ENCODE measurements at regions not wholly inside any gene's neighbourhood (a gene's known extent, or its start where the extent isn't known, plus 50 kb on each side); places are given as distances from the start of the nearest gene placed in this dataset.

DNA sequence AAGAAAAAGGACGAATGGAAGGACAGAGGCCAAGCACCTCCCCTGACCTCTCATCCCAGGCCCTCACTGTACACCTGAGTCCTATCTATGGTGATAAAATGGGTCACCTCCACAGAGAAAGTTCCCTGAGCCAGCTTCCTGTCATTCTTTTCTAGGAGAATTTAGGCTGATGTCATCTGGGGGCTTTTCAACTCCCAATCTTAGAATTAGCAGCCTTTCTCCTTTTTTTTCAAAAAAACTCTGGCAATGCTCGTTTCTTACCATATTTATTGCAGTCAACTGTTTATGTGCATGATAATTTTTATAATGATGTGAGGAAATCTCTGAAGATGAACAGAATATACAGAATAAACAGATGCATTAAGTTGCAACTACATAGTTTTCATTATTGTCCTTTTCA is 177.6 kb downstream of the SNAPC1 start:
- peaks cover 6% of the 10 kb centered on the region for H3K27me3 ChIP-seq (ENCODE audit: insufficient read depth, low read length, poor library complexity)
- no peaks in the 10 kb centered on the region for H3K4me1 ChIP-seq (ENCODE audit: insufficient read depth, low read length)
- no peaks in the 10 kb centered on the region for H3K36me3 ChIP-seq (ENCODE audit: insufficient read depth, low read length)
- no peak overlapping the region for H3K9ac ChIP-seq (ENCODE audit: low read depth, low read length)
- no peak overlapping the region for H3K4me2 ChIP-seq (ENCODE audit: insufficient read depth, low read length)
- H3K27ac ChIP-seq (ENCODE audit: low read length): no peak overlapping the region
- no peak overlapping the region for H3K4me3 ChIP-seq (ENCODE audit: low read depth in 1 of 2, low read length in 2 of 2)
- H2AFZ ChIP-seq (ENCODE audit: low read depth, low read length): no peak overlapping the region
- no peaks in the 10 kb centered on the region for H4K20me1 ChIP-seq (ENCODE audit: insufficient read depth, low read length)
- no peaks in the 10 kb centered on the region for H3K79me2 ChIP-seq (ENCODE audit: insufficient read depth, low read length)
- DNase-seq (no peak), ATAC-seq (ENCODE audit: insufficient read depth, low read depth) (no peak)
- no peak for TF ChIP-seq EZH2 (IDR thresholded peaks at IDR 0.05; ENCODE audit: borderline replicate concordance, low read depth, low read length, severe bottlenecking)
- TF ChIP-seq, protein P1, sequence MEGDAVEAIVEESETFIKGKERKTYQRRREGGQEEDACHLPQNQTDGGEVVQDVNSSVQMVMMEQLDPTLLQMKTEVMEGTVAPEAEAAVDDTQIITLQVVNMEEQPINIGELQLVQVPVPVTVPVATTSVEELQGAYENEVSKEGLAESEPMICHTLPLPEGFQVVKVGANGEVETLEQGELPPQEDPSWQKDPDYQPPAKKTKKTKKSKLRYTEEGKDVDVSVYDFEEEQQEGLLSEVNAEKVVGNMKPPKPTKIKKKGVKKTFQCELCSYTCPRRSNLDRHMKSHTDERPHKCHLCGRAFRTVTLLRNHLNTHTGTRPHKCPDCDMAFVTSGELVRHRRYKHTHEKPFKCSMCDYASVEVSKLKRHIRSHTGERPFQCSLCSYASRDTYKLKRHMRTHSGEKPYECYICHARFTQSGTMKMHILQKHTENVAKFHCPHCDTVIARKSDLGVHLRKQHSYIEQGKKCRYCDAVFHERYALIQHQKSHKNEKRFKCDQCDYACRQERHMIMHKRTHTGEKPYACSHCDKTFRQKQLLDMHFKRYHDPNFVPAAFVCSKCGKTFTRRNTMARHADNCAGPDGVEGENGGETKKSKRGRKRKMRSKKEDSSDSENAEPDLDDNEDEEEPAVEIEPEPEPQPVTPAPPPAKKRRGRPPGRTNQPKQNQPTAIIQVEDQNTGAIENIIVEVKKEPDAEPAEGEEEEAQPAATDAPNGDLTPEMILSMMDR (IDR thresholded peaks at IDR 0.05; ENCODE audit: borderline replicate concordance, extremely low read depth, low read length, poor library complexity, severe bottlenecking): no peak
- no peaks in the 10 kb centered on the region for H3K9me3 ChIP-seq (ENCODE audit: insufficient read depth, low read length, severe bottlenecking)

DNA sequence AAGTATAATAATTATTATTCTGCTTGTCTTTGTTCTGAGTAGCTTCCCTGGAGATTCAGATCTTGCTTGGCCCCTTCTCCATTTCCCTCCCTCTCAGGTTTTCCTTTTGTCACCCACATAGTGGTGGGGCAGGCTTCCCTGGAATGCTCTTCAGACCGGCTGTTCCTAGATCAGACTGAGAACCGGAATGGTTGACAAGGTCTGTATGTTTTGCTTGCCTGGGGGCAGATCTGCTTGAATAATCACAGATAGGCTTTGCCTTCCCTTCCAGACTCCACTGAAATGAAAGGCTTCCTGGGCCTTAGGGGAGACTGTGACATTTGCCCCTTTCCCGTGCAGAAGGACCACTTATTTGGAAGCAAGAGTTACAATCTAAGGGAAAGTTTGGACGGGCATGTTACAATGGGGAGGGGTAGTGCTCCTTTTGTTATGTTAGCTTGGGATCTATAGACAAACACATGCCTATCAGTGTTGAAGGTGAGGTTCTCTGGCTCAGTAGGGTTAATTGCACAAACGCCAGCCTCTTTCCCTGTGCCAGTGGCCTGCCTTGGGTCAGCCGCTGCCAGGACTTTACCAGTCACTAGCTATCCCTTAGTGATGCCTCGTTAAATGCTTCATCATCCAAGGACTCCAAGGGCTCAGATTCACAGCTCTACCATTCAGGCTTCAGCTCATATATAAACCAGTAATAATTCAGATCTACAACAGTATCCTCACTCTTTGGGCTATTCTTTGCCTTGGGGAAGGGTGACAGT is 178.6 kb downstream of the SNAPC1 start:
- Histone ChIP-seq H3K4me2 (ENCODE audit: insufficient read depth, low read length) (no peak overlapping the region), H2AFZ (ENCODE audit: low read depth, low read length) (no peak overlapping the region), H4K20me1 (ENCODE audit: insufficient read depth, low read length) (no peaks in the 10 kb centered on the region), H3K4me1 (ENCODE audit: insufficient read depth, low read length) (no peaks in the 10 kb centered on the region), H3K27me3 (ENCODE audit: insufficient read depth, low read length, poor library complexity) (peaks cover 4% of the 10 kb centered on the region), H3K27ac (ENCODE audit: low read length) (no peak overlapping the region), H3K9me3 (ENCODE audit: insufficient read depth, low read length, severe bottlenecking) (no peaks in the 10 kb centered on the region), H3K79me2 (ENCODE audit: insufficient read depth, low read length) (no peaks in the 10 kb centered on the region), H3K9ac (ENCODE audit: low read depth, low read length) (no peak overlapping the region), H3K36me3 (ENCODE audit: insufficient read depth, low read length) (no peaks in the 10 kb centered on the region), H3K4me3 (ENCODE audit: low read depth in 1 of 2, low read length in 2 of 2) (no peak overlapping the region)
- DNase-seq: no peak
- TF ChIP-seq, protein P1 (IDR thresholded peaks at IDR 0.05; ENCODE audit: borderline replicate concordance, extremely low read depth, low read length, poor library complexity, severe bottlenecking): no peak
- TF ChIP-seq EZH2 (IDR thresholded peaks at IDR 0.05; ENCODE audit: borderline replicate concordance, low read depth, low read length, severe bottlenecking): no peak
- no peak for ATAC-seq (ENCODE audit: insufficient read depth, low read depth)

DNA sequence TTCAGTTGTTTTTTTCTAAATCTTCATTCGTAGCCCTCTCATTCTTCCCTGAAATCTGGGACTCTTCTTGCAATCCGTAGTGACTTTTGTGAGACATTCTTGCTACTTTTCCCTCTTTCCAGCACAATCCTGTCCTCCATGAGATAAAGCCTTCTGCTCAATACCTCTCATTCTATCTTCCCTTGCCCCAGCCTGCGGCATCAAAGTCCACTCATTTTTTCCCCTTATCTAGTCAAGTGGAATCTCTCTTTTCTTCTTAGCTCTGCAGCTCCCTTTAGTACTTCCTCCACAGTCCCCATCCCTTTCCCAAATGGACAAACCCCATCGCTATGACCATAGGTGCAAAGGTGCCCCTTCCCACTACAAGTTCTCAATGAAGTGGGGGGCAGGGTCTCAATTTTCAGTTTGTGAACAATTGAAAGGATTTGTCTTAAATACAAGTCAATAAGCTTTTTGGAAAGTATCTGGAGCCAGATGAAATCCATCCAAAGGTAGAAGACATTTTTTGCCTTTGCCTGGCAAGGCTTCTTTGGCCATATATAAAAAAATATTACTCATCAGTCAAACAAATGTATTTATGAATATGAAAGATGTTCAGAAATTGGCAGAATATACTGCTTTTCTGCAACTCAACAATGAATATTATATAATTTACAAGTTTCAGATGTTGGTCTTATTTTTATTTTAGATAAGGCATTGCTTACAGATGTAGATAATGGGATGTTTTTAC is 179.4 kb downstream of the SNAPC1 start:
- Histone ChIP-seq H3K4me1 (ENCODE audit: insufficient read depth, low read length) (no peaks in the 10 kb centered on the region), H3K27me3 (ENCODE audit: insufficient read depth, low read length, poor library complexity) (peaks cover 4% of the 10 kb centered on the region), H3K4me3 (ENCODE audit: low read depth in 1 of 2, low read length in 2 of 2) (no peak overlapping the region), H3K9ac (ENCODE audit: low read depth, low read length) (no peak overlapping the region), H3K36me3 (ENCODE audit: insufficient read depth, low read length) (no peaks in the 10 kb centered on the region), H3K4me2 (ENCODE audit: insufficient read depth, low read length) (no peak overlapping the region), H3K79me2 (ENCODE audit: insufficient read depth, low read length) (no peaks in the 10 kb centered on the region), H3K27ac (ENCODE audit: low read length) (no peak overlapping the region), H4K20me1 (ENCODE audit: insufficient read depth, low read length) (no peaks in the 10 kb centered on the region), H2AFZ (ENCODE audit: low read depth, low read length) (no peak overlapping the region), H3K9me3 (ENCODE audit: insufficient read depth, low read length, severe bottlenecking) (no peaks in the 10 kb centered on the region)
- ATAC-seq (ENCODE audit: insufficient read depth, low read depth) (no peak), DNase-seq (no peak)
- no peak for TF ChIP-seq EZH2 (IDR thresholded peaks at IDR 0.05; ENCODE audit: borderline replicate concordance, low read depth, low read length, severe bottlenecking)
- TF ChIP-seq, protein P1 (IDR thresholded peaks at IDR 0.05; ENCODE audit: borderline replicate concordance, extremely low read depth, low read length, poor library complexity, severe bottlenecking): no peak
